ENCODE measurements at regions not wholly inside any gene's neighbourhood (a gene's known extent, or its start where the extent isn't known, plus 50 kb on each side); places are given as distances from the start of the nearest gene placed in this dataset.

DNA sequence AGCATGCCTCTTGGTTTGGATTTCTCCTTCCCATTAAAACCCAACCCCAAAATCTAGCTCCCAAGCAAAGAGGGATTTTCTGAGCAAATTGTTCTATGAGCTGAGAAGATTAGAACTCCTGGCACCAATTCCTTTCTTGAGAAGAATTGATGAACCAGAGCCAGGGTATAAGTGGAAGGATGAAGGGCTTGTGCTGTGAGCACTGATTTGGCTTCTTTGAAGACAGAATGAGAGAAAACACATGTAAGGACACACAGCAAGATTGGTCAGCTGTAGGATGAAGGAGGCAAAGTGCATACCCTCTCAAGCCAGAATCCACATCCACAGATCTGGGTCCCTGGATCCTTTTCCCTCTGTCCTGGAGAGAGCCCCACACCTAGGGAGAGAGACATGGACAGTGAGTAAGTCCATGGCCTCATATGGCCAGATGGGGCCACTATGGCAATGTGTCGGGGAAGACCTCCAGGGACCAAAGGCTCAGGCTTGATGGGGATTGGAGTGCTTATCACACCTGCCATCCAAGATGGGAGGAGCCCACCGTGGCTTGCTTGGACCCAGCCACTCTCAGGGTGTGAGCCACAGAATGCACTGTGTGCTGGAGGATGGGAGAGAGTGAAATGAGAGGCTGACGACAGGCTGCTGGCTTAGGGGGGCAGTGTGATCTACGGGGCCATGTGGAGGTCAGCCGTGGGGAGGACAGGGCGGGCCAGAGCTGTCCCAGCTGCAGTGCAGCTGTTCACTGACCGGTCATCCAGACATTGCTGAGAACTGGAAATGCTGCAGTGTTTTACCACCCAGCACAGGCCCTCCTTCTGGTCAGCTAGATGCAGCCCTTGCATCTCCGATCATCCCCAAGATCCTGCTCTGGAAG is 339.8 kb downstream of the CYP26B1 start:
- no peak for TF ChIP-seq POLR2A (IDR thresholded peaks at IDR 0.05)
- TF ChIP-seq, protein P1, sequence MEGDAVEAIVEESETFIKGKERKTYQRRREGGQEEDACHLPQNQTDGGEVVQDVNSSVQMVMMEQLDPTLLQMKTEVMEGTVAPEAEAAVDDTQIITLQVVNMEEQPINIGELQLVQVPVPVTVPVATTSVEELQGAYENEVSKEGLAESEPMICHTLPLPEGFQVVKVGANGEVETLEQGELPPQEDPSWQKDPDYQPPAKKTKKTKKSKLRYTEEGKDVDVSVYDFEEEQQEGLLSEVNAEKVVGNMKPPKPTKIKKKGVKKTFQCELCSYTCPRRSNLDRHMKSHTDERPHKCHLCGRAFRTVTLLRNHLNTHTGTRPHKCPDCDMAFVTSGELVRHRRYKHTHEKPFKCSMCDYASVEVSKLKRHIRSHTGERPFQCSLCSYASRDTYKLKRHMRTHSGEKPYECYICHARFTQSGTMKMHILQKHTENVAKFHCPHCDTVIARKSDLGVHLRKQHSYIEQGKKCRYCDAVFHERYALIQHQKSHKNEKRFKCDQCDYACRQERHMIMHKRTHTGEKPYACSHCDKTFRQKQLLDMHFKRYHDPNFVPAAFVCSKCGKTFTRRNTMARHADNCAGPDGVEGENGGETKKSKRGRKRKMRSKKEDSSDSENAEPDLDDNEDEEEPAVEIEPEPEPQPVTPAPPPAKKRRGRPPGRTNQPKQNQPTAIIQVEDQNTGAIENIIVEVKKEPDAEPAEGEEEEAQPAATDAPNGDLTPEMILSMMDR (IDR thresholded peaks at IDR 0.05), result no peak
